ENCODE measurements at regions not wholly inside any gene's neighbourhood (a gene's known extent, or its start where the extent isn't known, plus 50 kb on each side); places are given as distances from the start of the nearest gene placed in this dataset.

GRCh38 chr5:10046676-10047075 lies 203.0 kb downstream of the ATPSCKMT start:
- Histone ChIP-seq H3K9me3 (ENCODE audit: low read length) (no peaks in the 10 kb centered on the region), H3K9me2 (ENCODE audit: low read depth, low read length) (no peaks in the 10 kb centered on the region), H3K9ac (ENCODE audit: low read length) (no peak overlapping the region), H3K4me2 (ENCODE audit: low read length) (no peak overlapping the region), H3K79me2 (ENCODE audit: insufficient read depth, low read length) (no peaks in the 10 kb centered on the region), H3K27ac (ENCODE audit: low read depth, low read length, poor library complexity, severe bottlenecking) (no peak overlapping the region), H3K27me3 (ENCODE audit: insufficient read depth, low read length) (no peaks in the 10 kb centered on the region), H3K36me3 (ENCODE audit: insufficient read depth, low read length) (no peaks in the 10 kb centered on the region), H4K20me1 (ENCODE audit: insufficient read depth, low read length) (no peaks in the 10 kb centered on the region), H3F3A (ENCODE audit: insufficient read depth, low read length) (no peaks in the 10 kb centered on the region), H2AFZ (ENCODE audit: low read length) (no peak overlapping the region), H3K4me1 (ENCODE audit: insufficient read depth, low read length, severe bottlenecking) (no peaks in the 10 kb centered on the region), H3K4me3 (ENCODE audit: low read depth, low read length, poor library complexity, severe bottlenecking) (no peak overlapping the region)
- TF ChIP-seq CTCF (IDR thresholded peaks at IDR 0.05; ENCODE audit: low read length) = no peak
- no peak for TF ChIP-seq EZH2 (IDR thresholded peaks at IDR 0.05; ENCODE audit: borderline replicate concordance, low read length)

GRCh38 chr5:10045376-10045775 lies 204.3 kb downstream of the ATPSCKMT start:
- no peaks in the 10 kb centered on the region for H3K27me3 ChIP-seq (ENCODE audit: insufficient read depth, low read length)
- H2AFZ ChIP-seq (ENCODE audit: low read length) = no peak overlapping the region
- H3K36me3 ChIP-seq (ENCODE audit: insufficient read depth, low read length) = no peaks in the 10 kb centered on the region
- H3K4me1 ChIP-seq (ENCODE audit: insufficient read depth, low read length, severe bottlenecking) = no peaks in the 10 kb centered on the region
- H3F3A ChIP-seq (ENCODE audit: insufficient read depth, low read length) = no peaks in the 10 kb centered on the region
- H3K4me3 ChIP-seq (ENCODE audit: low read depth, low read length, poor library complexity, severe bottlenecking) = no peak overlapping the region
- no peak overlapping the region for H3K4me2 ChIP-seq (ENCODE audit: low read length)
- H3K79me2 ChIP-seq (ENCODE audit: insufficient read depth, low read length) = no peaks in the 10 kb centered on the region
- no peak overlapping the region for H3K27ac ChIP-seq (ENCODE audit: low read depth, low read length, poor library complexity, severe bottlenecking)
- H4K20me1 ChIP-seq (ENCODE audit: insufficient read depth, low read length) = no peaks in the 10 kb centered on the region
- H3K9me2 ChIP-seq (ENCODE audit: low read depth, low read length) = no peaks in the 10 kb centered on the region
- TF ChIP-seq EZH2 (IDR thresholded peaks at IDR 0.05; ENCODE audit: borderline replicate concordance, low read length) = no peak
- H3K9me3 ChIP-seq (ENCODE audit: low read length) = no peaks in the 10 kb centered on the region
- no peak overlapping the region for H3K9ac ChIP-seq (ENCODE audit: low read length)

- Histone ChIP-seq H3K79me2 (ENCODE audit: insufficient read depth, low read length) (no peaks in the 10 kb centered on the region), H3K9me3 (ENCODE audit: low read length) (no peaks in the 10 kb centered on the region), H3K9me2 (ENCODE audit: low read depth, low read length) (no peaks in the 10 kb centered on the region), H3K4me3 (ENCODE audit: low read depth, low read length, poor library complexity, severe bottlenecking) (no peak overlapping the region), H3F3A (ENCODE audit: insufficient read depth, low read length) (no peaks in the 10 kb centered on the region), H3K27me3 (ENCODE audit: insufficient read depth, low read length) (no peaks in the 10 kb centered on the region), H3K4me2 (ENCODE audit: low read length) (no peak overlapping the region), H4K20me1 (ENCODE audit: insufficient read depth, low read length) (no peaks in the 10 kb centered on the region), H3K36me3 (ENCODE audit: insufficient read depth, low read length) (no peaks in the 10 kb centered on the region), H3K9ac (ENCODE audit: low read length) (no peak overlapping the region), H2AFZ (ENCODE audit: low read length) (no peak overlapping the region), H3K27ac (ENCODE audit: low read depth, low read length, poor library complexity, severe bottlenecking) (no peak overlapping the region), H3K4me1 (ENCODE audit: insufficient read depth, low read length, severe bottlenecking) (no peaks in the 10 kb centered on the region)
- TF ChIP-seq CTCF (IDR thresholded peaks at IDR 0.05; ENCODE audit: low read length) = no peak
- no peak for TF ChIP-seq EZH2 (IDR thresholded peaks at IDR 0.05; ENCODE audit: borderline replicate concordance, low read length)
Observed at GRCh38 chr5:10036136-10036815, 213.4 kb downstream of the ATPSCKMT start.

- Histone ChIP-seq H3K9me3 (ENCODE audit: low read length) (no peaks in the 10 kb centered on the region), H3K9ac (ENCODE audit: low read length) (no peak overlapping the region), H3K27me3 (ENCODE audit: insufficient read depth, low read length) (no peaks in the 10 kb centered on the region), H3K4me3 (ENCODE audit: low read depth, low read length, poor library complexity, severe bottlenecking) (no peak overlapping the region), H3F3A (ENCODE audit: insufficient read depth, low read length) (no peaks in the 10 kb centered on the region), H3K4me1 (ENCODE audit: insufficient read depth, low read length, severe bottlenecking) (no peaks in the 10 kb centered on the region), H3K79me2 (ENCODE audit: insufficient read depth, low read length) (no peaks in the 10 kb centered on the region), H3K4me2 (ENCODE audit: low read length) (no peak overlapping the region), H4K20me1 (ENCODE audit: insufficient read depth, low read length) (no peaks in the 10 kb centered on the region), H3K36me3 (ENCODE audit: insufficient read depth, low read length) (no peaks in the 10 kb centered on the region), H3K27ac (ENCODE audit: low read depth, low read length, poor library complexity, severe bottlenecking) (no peak overlapping the region), H3K9me2 (ENCODE audit: low read depth, low read length) (no peaks in the 10 kb centered on the region), H2AFZ (ENCODE audit: low read length) (no peak overlapping the region)
- TF ChIP-seq EZH2 (IDR thresholded peaks at IDR 0.05; ENCODE audit: borderline replicate concordance, low read length) = no peak
- no peak for TF ChIP-seq CTCF (IDR thresholded peaks at IDR 0.05; ENCODE audit: low read length)
Observed at GRCh38 chr5:10034001-10034400, 215.7 kb downstream of the ATPSCKMT start.
